Anterior cingulate cortex (tissue), 58 donors: ENCODE measurements at regions not wholly inside any gene's neighbourhood (a gene's known extent, or its start where the extent isn't known, plus 50 kb on each side); places are given as distances from the start of the nearest gene placed in this dataset.

Experiments used
- DNase-seq, 58 donors: peaks; one replicate each; lab custom pipeline; 2025; lab: John Stamatoyannopoulos, UW

DNA sequence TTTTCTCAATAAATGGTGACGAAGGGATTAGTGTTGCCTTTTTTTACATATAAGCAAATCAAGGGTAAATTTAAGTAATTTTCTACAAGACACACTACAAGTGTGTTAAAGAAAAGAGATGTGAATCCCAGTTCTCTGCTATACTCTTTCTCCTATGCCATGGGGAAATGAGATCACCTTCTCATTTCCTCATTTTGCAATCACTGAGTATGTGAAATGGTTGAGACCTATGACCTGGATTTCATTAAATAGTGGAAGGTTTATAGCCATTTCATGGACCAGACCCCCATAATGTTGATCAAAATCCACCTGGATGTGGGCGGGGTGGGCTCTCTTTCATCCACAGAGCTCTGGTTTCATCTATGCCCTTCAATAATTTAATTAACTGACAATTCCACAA lies 66.9 kb upstream of the SLIT3 start:
- DNase-seq: no peak

DNA sequence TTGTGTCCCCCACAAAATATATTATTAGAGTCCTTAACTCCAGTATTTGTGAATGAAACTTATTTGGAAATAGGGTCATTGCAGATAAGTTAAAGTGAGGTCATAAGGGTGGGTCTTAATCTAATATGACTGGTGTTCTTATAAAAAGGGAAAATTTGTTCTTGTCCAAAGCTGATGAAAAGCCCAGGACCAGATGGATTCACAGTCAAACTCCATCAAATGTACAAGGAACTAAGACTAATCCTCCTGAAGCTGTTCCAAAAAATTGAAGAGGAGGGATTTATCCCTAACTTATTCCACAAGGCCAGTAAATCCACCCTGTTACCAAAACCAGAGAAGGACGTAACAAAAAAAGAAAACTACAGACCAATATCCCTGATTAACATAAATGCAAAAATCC lies 56.4 kb upstream of the SLIT3 start:
- DNase-seq: no peak

DNA sequence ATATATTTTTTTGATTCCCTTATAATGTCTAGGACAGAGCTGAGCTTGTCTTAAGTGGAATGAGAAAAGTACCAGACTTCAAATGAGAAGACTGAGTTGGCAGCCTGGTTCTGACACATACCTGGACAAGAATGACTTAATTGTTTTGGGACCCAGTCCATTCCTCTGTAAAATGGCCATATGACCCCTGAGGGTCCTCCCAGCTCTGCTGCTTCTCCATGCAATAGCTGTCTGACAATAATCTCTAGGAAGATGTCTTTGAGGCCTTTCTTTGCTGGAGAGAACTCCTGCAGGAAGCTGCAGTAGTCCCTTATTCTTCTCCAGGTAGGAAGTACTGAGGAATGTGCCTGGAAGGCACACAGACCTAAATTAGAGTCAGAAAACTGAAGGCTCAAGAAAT lies 55.9 kb upstream of the SLIT3 start:
- no peak for DNase-seq

DNA sequence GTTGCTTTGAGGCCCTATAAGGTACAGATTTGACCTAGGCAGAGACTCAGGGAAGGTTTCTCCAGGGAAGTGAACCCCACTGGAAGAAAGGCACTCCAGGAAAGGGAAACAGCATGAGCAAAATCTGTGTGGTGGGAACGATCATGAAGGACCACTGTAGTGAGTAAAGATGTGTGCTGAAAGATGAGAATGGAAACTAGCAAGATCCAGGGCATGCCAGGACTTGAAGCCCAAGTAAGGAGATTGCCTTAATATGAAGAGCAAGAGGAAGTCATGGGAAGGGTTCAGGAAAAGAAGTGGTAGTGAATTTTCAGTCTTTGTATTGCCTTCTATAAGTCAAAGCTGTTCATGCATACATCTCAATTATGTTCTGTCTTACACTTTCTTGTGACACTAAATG lies 55.2 kb upstream of the SLIT3 start:
- DNase-seq: no peak

DNA sequence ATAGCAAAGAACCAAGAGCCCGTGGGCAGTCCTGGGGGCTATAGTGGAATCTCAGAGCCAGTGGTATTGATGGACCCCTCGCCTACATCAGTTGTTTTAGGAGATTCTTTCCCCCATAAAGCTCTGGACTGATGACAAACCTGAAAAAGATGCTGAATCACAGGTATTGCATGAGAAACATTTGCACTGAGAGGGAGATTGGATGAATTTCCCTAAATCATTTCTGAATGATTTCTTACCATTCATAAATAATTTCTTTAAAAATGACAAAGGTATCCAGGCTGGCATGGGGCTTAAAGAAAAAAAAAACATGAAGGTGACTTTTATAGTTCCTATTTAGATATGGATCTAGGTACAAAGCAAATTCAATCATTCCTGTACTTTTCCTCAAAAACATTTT lies 54.0 kb upstream of the SLIT3 start:
- DNase-seq: no peak

DNA sequence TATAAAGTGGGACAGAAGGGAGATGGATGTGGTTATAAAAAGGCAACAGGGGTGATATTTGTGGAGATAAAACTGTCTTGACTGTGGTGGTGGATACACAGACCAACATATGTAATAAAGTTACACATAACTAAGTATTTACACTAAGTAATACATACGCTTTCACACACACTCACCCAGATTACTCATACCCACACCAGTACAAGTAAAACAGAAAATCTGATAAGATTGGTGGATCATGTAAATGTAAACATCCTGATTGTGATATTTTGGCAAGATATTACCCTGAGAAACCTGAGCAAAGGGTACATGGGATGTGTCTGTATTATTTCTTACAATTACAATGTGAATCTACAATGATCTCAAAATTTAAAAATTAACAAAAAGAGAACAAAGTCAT lies 53.3 kb upstream of the SLIT3 start:
- no peak for DNase-seq

- no peak for DNase-seq
Observed at GRCh38 chr5:169352901-169353300, 52.0 kb upstream of the SLIT3 start.

DNA sequence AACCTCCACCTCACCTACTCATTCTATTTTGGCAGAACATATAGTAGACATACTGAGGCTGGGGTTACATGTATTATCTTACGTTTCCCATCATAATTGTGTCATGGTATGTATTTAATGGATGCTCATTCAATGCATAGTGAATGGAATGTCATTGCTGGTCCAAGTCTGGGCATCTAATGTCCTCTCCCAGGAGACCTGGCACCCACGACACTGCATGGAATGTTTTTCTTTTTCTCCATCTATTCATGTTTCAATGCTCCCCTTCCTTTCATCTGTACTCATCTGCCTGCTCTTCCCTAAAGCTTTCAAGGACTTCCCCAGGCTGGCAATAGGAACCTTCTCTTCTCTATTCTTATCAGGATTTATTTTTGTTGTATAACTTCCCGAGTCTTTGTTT lies 50.8 kb upstream of the SLIT3 start:
- DNase-seq: no peak

DNA sequence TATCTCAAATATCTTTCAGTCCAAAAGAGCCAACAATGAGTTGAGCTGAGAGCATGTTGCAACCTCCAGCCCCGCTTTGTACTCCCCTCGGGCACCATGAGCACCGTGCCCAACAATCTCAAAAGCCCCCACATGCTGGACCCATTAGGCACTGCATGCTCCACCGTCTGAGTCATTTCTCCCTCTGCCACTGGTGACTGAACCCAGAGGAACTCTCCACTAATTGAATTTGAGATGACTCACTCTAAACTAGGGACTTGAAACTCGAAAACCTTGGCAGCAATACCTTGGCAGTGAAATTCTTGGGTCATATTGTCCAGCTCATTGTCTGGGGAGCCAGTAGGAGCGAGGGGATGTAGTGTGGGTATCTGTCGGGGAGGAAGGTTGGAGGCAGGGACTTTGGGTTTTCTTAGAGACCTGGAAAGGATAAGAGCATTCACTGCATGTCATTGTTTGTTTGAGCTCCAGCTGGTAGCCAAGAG lies 49.9 kb upstream of the SLIT3 start:
- DNase-seq: peak in 2 of 58 donors; percentile 2 to 8
